Activated CD4-positive, alpha-beta T cell treated with anti-CD3 and anti-CD28 coated beads for 48 hours (primary cell): ENCODE measurements at regions not wholly inside any gene's neighbourhood (a gene's known extent, or its start where the extent isn't known, plus 50 kb on each side); places are given as distances from the start of the nearest gene placed in this dataset.
"Not testable (repeated sequence)": the region's sequence is repeated elsewhere in the genome, so short reads cannot be mapped to it uniquely, and the experiment has no call there.

Experiments used
- DNase-seq: peaks from one replicate; pipeline ENCODE4 v3.0.0-alpha.2; 2020

DNA sequence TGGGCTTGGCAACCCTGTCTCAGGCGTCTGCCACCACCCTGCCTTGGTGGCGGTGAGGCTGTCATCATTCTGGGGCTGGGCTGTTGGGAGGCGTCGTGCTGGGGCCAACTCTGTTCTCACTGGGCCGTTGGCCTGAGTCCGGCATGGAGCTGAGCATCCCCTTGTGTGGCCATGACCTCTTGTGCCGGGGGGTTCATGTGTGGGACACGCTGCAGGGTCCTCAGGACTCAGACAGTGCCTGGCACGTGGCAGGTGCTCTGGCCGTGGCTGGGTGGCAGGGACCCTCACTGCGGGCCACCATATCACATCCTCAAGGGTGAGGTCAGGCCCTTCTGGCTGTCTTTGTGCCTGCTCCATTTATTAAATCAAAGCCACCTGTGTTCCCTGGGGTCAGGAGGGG, 197.4 kb downstream of the BANP start:
- not testable (repeated sequence) for DNase-seq

DNA sequence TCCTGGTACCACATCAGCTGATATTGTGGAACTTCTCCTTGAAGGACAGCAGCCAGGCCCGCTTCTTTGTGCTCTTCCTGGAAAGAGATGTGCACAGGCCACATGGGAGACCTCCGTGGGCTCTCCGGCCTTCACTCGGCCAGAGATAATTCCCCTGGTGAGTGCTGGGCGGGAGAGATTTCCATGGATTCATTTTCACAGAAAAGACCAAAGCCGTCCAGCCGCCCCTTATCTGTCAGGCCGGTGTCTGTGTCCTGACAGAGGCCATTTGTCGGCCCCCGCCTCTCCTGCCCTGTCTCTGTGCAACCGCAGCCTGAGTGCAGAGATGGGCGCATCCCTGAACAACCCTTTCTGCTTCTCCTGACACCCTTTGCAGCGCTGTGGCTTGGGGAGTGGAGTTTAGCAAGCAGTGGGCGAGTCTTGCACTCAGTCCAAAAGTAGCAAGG, 197.9 kb downstream of the BANP start:
- not testable (repeated sequence) for DNase-seq

DNA sequence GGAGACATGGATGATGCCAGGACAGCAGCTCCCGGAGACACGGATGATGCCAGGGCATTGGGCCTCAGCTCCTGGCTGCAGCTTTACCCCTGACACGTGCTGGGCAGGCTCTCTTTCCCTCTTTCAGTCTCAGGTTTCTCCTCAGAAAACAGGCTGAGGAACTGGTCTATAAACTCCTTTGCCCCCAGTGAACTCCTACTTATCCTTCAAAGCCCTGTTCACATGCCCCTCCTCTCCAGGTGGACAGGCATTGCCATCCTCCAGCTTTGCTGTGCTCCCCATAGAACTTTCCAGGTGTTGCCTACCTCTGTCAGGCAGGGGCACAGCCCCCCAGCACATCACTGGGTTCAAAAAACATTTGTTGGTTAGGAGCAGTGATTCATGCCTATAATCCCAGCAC, 198.4 kb downstream of the BANP start:
- not testable (repeated sequence) for DNase-seq

DNA sequence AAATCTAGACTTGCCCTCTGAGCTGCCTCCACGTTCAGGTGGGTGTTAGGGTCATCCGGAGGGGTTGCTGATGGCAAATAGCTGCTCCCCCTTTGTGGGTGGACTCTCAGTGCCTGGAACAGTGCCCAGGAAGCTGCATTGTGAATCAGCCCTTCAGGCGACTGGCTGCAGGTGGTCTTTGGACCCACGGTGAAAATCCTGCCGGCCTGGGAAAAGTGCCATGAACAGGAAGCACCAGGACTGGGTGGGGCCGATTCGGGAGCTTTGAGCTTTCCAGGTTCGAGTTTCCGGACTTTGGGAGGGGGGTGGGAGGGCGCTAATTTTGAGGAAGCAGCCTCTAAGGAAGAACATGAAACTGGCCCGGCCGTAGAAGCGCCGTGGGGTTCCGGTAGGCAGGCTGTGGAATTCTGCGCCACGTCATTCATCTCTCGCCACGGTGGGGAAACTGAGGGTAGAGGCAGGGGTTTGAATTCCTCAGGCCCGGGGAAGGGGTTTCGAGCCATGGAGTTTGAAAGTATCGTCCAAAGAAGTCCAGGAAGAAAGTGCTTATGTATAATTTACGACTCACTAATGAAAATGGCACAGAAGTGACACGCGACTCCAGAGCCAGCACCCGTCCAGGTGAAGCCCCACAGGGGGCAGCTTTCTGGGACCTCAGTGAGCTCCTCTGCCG, 199.4 kb downstream of the BANP start:
- DNase-seq = not testable (repeated sequence)

DNA sequence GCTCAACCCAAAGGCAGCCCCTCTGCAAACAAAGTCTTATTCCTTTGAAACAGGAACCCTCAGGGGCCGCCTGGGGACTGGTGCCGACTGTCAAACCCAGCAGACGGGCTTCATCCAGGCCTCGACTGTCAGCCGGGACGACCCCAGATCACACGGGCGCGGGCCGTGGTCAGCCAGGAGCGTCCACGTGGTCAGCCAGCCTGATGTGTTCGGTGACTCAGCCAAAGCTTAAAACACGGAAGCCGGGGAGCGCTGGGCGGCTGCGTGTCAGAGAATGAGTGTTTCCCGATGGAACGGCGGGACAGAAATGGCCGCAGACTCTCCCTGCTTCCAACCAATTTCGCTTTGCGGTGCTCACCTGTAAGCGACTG, 199.9 kb downstream of the BANP start:
- DNase-seq = not testable (repeated sequence)

DNA sequence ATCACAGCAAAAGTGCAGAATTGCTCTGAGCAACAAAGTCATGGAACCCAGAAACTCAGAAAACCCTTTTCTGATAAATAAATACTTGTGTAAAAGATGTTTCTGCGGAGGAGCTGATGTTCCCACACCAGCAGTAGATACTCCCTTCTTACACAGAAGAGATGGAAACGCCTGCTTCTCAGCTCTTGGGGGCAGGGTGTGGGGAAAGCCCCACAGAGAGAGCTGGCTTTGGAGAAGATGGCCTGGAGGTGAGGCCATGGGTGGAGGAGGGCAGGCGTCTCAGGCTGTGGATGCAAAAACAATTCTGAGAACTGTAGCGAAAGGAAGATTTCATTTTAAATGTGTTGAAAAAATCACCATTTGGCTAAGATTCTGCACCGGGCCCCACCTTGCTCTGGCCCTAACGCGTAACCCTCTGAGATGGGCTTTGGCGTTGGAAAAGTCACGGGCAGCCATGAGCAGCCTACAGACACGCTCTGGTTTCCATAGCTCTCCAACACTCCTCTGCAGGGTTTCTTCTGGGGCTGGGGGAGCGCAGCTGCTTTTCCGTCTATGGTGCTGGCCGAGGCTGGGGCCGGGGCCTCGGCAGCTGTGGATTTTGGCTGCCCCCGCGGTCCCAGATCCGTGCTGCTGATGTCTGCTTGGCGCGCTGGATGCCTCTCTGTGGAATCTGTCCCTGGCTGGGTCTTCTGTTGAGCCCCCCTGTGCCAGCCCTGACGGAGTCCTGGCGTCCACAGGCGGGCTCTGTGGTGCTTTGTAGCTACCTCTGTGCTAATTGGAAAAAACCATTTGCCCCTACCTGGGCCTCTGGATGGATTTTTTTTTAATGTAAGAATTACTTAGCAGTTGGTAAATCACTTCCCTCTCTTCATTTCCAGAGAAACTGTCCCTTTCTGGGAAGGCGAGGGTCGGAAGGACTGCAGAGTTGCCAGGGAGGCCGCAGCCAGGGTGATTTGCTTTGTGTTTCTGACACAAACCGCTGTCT, 200.9 kb downstream of the BANP start:
- not testable (repeated sequence) for DNase-seq

DNA sequence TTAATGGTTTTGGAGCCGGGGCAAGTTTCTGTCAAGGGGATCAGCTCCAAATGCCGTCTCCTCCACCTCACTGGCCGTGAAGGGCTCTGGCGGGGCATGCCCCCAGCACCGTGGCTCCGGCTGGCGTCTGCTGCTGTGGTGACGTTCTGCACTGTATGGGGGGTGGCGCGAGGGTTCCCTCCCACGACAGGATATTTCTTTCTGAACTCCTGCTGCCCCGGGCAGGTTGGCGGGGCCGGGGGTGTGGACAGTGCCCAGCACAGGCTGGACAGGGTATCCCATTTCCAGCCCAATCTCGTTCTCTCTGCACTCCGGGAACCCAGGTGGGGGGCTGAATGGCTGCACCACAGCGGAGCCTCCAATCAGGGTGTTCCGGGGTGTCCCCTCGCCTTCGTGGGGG, 201.6 kb downstream of the BANP start:
- not testable (repeated sequence) for DNase-seq

DNA sequence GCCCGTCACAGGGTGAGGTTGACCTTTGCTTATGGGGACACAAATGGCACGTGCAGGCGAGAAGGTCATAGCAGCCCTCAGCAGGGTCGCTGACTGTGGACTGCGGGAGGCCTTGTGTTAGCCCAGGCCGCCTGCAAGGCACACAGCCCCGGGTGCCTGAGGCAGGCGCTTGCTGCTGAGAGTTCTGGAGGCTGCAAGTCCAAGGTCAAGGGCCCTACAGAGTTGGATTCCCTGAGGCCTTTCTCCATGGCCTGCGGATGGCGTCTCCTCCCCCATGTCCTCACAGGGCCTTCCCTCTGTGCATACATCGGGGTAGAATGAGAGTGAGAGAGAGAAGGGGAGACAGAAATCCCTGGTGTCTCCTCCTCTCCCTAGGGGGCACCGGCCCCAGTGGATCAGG, 202.3 kb downstream of the BANP start:
- not testable (repeated sequence) for DNase-seq

DNA sequence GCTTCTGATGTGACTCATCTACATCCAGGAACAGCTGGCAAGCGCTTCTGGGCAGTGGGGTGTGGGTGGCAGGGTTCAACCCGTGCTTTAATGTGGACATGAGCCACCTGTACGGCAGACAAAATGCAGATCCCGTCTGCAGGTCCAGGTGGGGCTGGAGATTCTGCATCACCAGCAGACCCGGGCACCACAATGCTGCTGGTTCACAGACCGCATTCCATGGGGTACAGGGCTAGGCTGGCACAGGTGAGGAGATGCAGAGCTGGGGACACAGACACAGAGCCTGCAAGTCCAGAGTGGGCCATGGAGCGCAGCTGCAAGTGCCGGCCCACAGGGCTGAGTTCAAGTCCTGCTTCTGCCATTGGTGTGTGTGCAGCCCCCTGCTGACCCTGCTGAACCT, 203.7 kb downstream of the BANP start:
- DNase-seq = not testable (repeated sequence)

DNA sequence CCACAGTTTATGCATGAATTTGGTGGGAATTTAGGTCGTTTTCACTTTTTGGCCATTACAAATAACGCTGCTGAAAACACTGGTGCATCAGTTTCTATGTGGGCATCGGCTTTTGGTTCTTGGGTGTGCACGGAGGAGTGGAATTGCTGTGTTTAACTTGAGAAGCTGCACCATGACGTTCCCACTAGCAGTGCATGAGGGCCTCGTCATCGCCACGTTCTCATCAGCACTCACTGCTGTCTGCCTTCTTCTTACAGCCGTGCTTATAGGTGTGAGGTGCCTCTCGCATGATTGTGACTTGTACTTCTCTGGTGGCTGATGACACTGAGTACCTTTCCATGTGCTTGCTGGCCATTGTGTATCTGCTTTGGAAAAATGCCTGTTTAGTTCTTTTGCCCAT, 204.4 kb downstream of the BANP start:
- DNase-seq = not testable (repeated sequence)

DNA sequence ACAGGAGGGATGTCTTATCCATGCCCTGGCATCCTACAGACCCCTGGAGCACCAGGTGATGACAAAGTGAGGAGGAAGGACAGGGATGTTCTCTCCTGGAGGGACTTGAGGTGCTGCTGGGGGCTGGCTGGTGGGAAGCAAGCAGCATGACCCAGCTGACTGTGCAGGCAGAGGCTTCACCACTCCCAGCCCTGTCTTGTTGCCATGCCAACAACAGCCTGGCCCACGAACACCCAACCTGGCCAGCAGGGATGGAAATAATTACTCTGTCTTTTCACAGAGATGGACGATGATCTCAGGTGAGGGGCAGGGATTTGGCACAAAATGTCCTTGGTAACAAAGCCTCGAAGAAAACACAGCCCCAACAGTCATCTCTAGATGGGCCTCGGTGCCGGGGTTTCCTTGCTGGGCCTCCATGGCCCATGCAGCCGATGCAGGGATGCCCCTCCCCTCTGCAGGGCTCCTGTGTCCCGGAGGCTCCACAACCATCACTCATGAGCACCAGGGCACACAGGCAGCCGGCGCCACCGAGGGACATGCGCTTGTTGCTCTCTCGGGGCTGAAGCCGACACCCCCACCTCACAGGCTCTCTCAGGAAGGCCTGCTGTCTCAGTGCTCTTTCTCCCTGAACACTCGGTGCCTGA, 205.5 kb downstream of the BANP start:
- DNase-seq = not testable (repeated sequence)

DNA sequence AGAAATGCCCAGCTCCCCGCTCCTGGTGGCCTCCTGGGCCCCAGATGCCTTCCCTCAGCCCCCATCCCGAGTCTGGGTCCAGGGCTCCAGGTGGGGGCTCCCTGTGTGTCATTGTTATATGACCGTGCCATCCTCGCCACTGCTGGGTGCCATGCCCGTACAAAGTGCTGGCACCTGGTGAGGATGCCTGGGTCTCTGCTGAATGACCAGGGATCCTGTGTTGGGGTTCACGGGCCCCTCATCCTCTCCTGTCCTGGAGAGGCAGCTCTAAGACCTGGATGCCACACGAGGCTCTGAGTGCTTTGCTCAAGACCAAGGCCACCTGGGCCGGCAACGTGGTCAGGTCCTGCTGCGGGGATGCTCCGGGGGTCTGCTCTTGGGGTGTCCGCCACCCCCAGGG, 206.5 kb downstream of the BANP start:
- DNase-seq = not testable (repeated sequence)

DNA sequence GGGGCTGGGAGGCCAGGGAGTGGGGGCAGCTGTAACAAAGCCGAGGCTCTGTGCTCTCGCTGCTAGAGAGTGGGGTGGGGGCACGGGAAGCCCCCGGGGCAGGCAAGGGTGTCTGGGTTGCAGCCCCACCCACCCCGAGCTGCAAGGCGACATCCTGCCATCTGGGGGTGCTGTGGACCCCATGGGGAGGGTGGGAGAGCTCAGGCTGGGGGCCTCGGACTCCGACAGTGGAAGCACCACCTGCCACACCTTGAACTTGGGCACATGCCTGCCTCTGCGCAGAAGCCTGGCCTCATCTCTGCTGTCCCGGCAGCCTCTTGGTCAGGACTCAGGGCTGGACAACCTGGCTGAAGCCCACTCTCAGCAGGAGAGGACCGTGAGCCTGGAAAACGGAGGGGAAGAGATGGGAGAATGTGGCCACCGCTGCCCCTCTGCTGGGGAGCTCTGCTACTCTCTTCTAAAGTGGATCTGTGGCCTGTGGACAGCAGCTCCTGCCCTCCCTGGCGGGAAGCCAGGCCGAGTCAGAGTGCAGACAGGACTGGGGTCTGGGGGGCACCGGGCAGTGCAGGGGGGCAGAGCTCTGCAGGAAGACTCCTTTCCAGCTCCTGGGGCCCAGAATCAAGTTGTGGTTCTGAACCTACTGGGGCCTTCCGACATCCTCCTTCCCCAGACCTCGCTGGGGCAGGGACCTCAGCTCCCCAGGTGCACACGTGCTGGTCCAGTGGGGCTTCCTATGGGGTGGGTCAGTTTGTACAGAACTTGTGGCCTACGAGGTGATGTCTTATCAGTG, 207.2 kb downstream of the BANP start:
- not testable (repeated sequence) for DNase-seq

DNA sequence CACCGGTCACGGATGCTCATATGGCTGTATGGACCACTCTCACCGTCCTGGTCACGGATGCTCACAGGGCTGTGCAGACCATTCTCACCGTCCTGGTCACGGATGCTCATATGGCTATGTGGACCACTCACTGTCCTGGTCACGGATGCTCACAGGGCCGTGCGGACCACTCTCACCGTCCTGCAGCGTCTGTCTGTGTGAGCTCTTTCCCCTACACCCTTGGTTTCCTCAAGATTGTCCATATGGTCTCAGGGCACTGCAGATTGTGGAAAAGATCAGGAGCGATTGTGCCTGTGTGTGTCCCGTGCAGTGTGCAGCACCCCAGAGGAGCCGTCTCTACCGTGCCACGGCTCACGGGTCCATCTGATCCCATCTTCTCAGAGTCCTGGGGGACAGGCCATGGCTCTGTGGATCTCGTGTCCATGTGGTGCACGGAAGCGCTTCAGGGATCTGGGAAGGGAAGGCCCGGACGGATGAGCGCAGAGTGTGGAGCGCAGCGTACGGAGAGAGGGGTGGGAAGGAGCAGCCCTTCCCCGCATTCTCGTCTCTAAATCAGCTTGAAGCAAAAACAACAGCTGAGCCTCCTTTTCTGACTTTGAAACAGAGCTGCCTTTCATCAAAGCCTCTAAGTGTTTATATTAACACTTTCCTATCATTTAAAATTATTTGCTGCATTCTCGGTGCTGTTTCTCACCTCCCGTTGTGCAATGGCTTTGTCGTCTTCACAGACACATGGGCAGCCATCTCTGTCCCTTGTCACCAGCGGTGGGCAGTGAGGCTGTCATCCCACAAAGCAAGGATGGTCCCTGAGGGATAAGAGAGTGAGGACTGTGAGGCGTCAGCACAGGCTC, 208.0 kb downstream of the BANP start:
- not testable (repeated sequence) for DNase-seq

DNA sequence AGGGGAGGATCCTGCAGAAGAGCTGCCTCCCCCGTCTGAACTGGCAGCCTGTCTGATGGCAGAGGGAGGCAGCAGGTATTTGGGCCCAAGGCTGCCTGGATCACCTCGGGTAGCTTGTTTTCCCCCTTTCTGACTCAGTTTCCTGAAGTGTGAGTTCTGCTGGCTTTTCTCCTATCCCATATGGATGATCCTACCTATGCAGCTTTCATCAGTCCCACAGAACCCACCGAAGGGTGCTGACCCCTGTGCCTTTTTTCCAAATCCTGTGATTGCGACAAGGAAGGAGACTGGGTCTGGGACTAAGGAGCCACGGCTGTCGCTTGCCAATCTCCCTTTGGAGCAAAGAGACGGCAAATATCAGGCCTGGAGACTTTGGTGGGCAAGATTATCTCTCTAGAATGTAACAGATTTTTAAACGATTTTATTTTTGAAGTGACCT, 208.7 kb downstream of the BANP start:
- not testable (repeated sequence) for DNase-seq

DNA sequence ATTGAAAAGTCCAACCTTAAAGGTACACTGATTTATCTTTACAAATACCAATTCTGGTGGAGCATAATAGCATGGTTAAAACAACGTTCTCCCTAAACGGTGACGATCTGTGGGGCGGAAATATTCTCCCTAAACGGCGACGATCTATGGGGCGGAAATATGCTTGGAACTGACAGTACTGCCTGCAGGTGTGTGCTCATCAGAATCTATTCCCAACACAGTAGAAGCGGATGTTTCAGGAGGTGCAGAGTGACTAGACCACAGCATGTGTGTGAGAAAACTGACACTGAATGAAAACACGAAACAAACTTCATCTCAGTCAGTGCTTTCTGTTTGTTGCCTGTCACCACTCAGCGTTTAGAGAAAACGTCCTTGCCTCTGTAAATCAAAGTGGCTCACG, 210.0 kb downstream of the BANP start:
- DNase-seq = not testable (repeated sequence)

DNA sequence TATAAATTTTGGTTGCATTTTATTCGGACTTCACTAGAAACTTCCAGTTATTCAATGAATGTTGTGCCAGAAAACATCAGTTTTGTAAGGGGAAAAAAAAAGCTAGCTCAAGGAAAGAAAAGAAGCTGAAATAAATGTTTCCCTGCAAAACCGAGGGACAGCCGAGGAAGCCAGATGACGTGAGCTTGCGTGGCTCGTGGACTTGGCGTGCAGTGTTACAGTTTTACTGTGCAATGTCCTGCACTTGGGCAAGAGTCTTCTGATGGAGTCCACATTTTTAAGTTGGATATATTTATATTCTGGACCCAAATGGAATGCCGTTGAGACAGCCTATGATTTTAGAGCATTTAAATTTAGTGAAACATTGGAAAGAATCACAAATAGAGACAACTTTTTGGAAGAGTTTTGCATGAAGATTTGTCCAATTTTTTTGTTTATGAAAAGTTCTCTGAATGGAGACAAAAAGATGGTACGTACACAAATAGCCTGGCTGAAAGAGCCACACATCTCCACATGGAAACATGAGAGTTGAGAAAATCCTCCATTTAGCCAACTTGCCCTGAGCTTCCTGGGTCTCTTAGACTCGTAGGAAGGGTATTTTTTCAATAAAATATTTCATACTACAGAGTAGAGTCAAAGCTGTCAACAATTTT, 210.5 kb downstream of the BANP start:
- DNase-seq = not testable (repeated sequence)

DNA sequence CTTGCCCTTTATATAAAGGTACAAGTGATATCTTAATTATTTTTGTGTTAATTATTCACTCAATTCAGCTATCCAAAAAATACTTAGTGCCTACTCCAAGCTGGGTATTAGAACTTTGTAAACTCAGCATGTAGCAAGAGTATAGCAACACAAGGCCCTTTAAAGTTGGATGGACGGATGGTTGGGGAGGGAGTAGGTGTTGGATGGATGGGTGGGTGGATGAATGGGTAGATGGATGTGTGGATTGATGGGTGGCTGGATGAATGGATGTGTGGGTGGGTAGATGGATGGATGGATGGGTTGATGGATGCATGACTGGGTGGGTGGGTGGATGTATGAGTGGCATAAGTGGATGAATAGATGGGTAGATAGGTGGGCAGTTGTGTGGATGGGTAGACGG, 211.5 kb downstream of the BANP start:
- DNase-seq = not testable (repeated sequence)

DNA sequence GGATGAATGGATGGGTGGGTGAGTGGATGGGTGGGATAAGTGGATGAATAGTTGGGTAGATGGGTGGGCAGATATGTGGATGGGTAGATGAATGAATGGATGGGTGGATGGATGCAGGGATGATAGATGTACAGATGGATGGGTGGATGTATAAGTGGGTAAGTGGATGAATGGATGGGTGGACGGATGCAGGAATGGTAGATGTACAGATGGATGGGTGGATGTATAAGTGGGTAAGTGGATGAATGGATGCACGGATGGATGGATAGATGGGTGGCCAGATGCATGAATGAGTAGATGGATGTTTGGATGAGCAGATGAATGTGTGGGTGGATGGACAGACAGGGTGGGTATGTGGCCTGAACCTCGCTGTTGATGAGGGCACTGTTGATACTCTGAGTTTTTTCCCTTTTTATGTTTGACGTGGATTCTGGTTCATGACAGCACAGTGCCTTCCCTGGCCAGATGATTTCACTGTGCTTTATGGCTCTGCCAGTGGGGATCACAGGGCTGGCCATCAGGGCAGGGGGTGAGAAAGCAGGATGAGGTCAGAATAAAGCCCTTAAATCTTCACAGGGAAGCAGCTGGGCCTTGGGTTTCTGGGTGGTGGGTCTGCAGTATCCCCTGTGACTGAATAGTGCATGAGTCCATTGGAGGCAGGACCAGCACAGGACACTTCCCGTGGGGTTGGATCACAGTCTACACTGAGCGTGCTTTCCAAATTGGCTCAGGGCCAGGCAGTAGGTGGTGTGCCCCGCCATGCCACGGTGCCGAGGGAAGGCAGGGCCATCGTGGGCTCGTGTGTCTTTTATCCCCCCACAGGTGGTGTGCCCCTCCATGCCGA, 213.2 kb downstream of the BANP start:
- DNase-seq = not testable (repeated sequence)

DNA sequence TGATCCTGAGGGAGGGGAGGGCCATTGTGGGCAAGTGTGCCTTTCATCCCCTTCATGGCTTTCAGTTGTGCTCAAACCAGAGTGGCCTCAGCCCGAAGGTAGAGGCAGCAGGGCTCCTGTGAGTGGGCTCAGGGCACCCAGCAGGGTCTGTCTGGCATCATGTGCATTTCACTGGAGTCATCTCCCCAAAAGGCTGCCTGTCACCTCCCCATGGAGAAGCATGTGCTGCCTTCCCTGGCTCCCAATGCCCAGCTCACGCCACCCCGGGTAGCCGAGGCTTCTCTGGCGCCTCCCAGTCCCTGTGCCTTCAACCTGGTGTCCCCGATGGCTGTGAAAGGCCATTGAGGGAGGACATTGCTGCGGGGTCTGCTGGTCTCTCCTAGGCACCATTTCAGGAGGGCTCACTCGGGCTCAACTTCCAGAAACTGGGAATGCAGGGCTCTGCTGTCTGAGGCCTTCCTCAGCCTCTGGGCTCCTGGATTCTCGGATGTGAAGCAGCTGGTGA, 213.9 kb downstream of the BANP start:
- not testable (repeated sequence) for DNase-seq
